Smooth muscle cell (in vitro differentiated cells): ENCODE measurements at regions not wholly inside any gene's neighbourhood (a gene's known extent, or its start where the extent isn't known, plus 50 kb on each side); places are given as distances from the start of the nearest gene placed in this dataset.

Source experiments
- DNase-seq: peaks from one replicate; lab custom pipeline; 2025; ENCODE audit not compliant: unreplicated experiment; lab: John Stamatoyannopoulos, UW
- H2AFZ ChIP-seq: fragments of 200-600 bp; sonication (generic); 2 replicates; pipeline ENCODE4 v1.6.0; 2016; ENCODE audit warnings: antibody characterized with exemption, low read depth, mild to moderate bottlenecking
- H3F3A ChIP-seq: fragments of 200-600 bp; sonication (generic); 2 replicates; pipeline ENCODE4 v1.6.0; 2017; ENCODE audit warnings: antibody characterized with exemption, low read depth
- H3K27ac ChIP-seq: fragments of 200-600 bp; sonication (generic); 2 replicates; pipeline ENCODE4 v1.5.1; 2016; ENCODE audit warnings: low read depth, mild to moderate bottlenecking
- H3K27me3 ChIP-seq: fragments of 200-600 bp; sonication (generic); 2 replicates; pipeline ENCODE4 v1.6.1; 2016; ENCODE audit warnings: low read depth, mild to moderate bottlenecking
- H3K36me3 ChIP-seq: fragments of 200-600 bp; sonication (generic); 2 replicates; pipeline ENCODE4 v1.5.1; 2016; ENCODE audit warnings: low read depth
- H3K4me1 ChIP-seq: fragments of 200-600 bp; sonication (generic); 2 replicates; pipeline ENCODE4 v1.5.1; 2016; ENCODE audit warnings: low read depth
- H3K4me2 ChIP-seq: fragments of 200-600 bp; sonication (generic); 2 replicates; pipeline ENCODE4 v1.6.0; 2016; ENCODE audit warnings: mild to moderate bottlenecking
- H3K4me3 ChIP-seq: fragments of 200-600 bp; sonication (generic); 2 replicates; pipeline ENCODE4 v1.5.1; 2016; ENCODE audit warnings: mild to moderate bottlenecking
- H3K79me2 ChIP-seq: fragments of 200-600 bp; sonication (generic); 2 replicates; pipeline ENCODE4 v1.6.0; 2016; ENCODE audit warnings: low read depth, mild to moderate bottlenecking
- H3K9ac ChIP-seq: fragments of 200-600 bp; sonication (generic); 2 replicates; pipeline ENCODE4 v1.6.0; 2016; ENCODE audit warnings: low read depth
- H3K9me3 ChIP-seq: fragments of 200-600 bp; sonication (generic); replicated peaks from 2 replicates; pipeline ENCODE4 v1.5.1; 2016; ENCODE audit warnings: low read depth
- H4K20me1 ChIP-seq: fragments of 200-600 bp; sonication (generic); 2 replicates; pipeline ENCODE4 v1.6.0; 2016; ENCODE audit warnings: low read depth
- CTCF ChIP-seq: fragments of 200-600 bp; sonication (generic); IDR thresholded peaks from 2 replicates; pipeline ENCODE4 v1.5.1; 2017; ENCODE audit warnings: borderline replicate concordance, mild to moderate bottlenecking, antibody characterized with exemption; ENCODE audit not compliant: insufficient read depth, poor library complexity, severe bottlenecking
- WGBS: methylation state at CpG from one replicate; pipeline ENCODE4 v1.1.7; 2016; ENCODE audit warnings: low lambda C conversion rate; 5-methylcytosine and 5-hydroxymethylcytosine counted together

GRCh38 chr2:220127311-220127710 is 499.9 kb downstream of the SLC4A3 start:
- TF ChIP-seq CTCF, result no peak
- Histone ChIP-seq H3K27me3 (no peaks in the 10 kb centered on the region), H3K4me2 (no peak overlapping the region), H4K20me1 (no peaks in the 10 kb centered on the region), H3K27ac (peak overlapping the region; percentile 6), H3K36me3 (no peaks in the 10 kb centered on the region), H2AFZ (no peak overlapping the region), H3K9ac (no peak overlapping the region), H3K4me1 (peaks cover 4% of the 10 kb centered on the region), H3K4me3 (no peak overlapping the region), H3K9me3 (no peaks in the 10 kb centered on the region), H3F3A (no peaks in the 10 kb centered on the region), H3K79me2 (no peaks in the 10 kb centered on the region)
- no peak for DNase-seq
- WGBS, result 62% methylated on average over 3 of the region's 3 CpGs

GRCh38 chr2:220127876-220128275 is 500.4 kb downstream of the SLC4A3 start:
- peak overlapping the region; percentile 6 for H3K27ac ChIP-seq
- H3K4me2 ChIP-seq, result no peak overlapping the region
- no peaks in the 10 kb centered on the region for H3F3A ChIP-seq
- H4K20me1 ChIP-seq, result no peaks in the 10 kb centered on the region
- no peak overlapping the region for H3K4me3 ChIP-seq
- 92% methylated on average over 5 of the region's 5 CpGs for WGBS
- no peaks in the 10 kb centered on the region for H3K79me2 ChIP-seq
- no peak for DNase-seq
- no peaks in the 10 kb centered on the region for H3K27me3 ChIP-seq
- no peaks in the 10 kb centered on the region for H3K9me3 ChIP-seq
- no peak for TF ChIP-seq CTCF
- no peak overlapping the region for H2AFZ ChIP-seq
- no peaks in the 10 kb centered on the region for H3K36me3 ChIP-seq
- peaks cover 4% of the 10 kb centered on the region for H3K4me1 ChIP-seq
- H3K9ac ChIP-seq, result no peak overlapping the region

GRCh38 chr2:220129391-220129790 is 502.0 kb downstream of the SLC4A3 start:
- H3K79me2 ChIP-seq, result no peaks in the 10 kb centered on the region
- H3F3A ChIP-seq, result no peaks in the 10 kb centered on the region
- no peak overlapping the region for H3K27ac ChIP-seq
- H2AFZ ChIP-seq, result no peak overlapping the region
- no peak overlapping the region for H3K4me2 ChIP-seq
- no peak for TF ChIP-seq CTCF
- WGBS, result 57% methylated on average over 7 of the region's 7 CpGs
- H3K36me3 ChIP-seq, result no peaks in the 10 kb centered on the region
- no peaks in the 10 kb centered on the region for H3K27me3 ChIP-seq
- DNase-seq, result no peak
- H3K9me3 ChIP-seq, result no peaks in the 10 kb centered on the region
- no peaks in the 10 kb centered on the region for H4K20me1 ChIP-seq
- no peak overlapping the region for H3K4me3 ChIP-seq
- no peak overlapping the region for H3K9ac ChIP-seq
- H3K4me1 ChIP-seq, result peaks cover 4% of the 10 kb centered on the region

- no peaks in the 10 kb centered on the region for H3K79me2 ChIP-seq
Observed at GRCh38 chr2:220134756-220135534, 507.5 kb downstream of the SLC4A3 start.

More at GRCh38 chr2:220134756-220135534, 507.5 kb downstream of the SLC4A3 start:
- Histone ChIP-seq H2AFZ (no peak overlapping the region), H3K27ac (no peak overlapping the region), H3K4me2 (no peak overlapping the region), H3K9ac (no peak overlapping the region), H3K4me1 (no peaks in the 10 kb centered on the region), H4K20me1 (no peaks in the 10 kb centered on the region), H3F3A (no peaks in the 10 kb centered on the region), H3K9me3 (no peaks in the 10 kb centered on the region), H3K27me3 (no peaks in the 10 kb centered on the region), H3K4me3 (no peak overlapping the region), H3K36me3 (no peaks in the 10 kb centered on the region)
- no peak for TF ChIP-seq CTCF
- WGBS, result 54% methylated on average over 6 of the region's 6 CpGs
- DNase-seq, result no peak
